GM04504 (cell line): ENCODE measurements at regions not wholly inside any gene's neighbourhood (a gene's known extent, or its start where the extent isn't known, plus 50 kb on each side); places are given as distances from the start of the nearest gene placed in this dataset.

Experiments
- DNase-seq: peaks from one replicate; pipeline ENCODE4 v3.0.0-alpha.2; 2012; ENCODE audit warnings: low read depth

GRCh38 chr7:21221130-21221529, 206.8 kb upstream of the SP4 start:
- DNase-seq, result no peak

- no peak for DNase-seq
Measured at GRCh38 chr7:21238400-21239116, 189.3 kb upstream of the SP4 start.

DNA sequence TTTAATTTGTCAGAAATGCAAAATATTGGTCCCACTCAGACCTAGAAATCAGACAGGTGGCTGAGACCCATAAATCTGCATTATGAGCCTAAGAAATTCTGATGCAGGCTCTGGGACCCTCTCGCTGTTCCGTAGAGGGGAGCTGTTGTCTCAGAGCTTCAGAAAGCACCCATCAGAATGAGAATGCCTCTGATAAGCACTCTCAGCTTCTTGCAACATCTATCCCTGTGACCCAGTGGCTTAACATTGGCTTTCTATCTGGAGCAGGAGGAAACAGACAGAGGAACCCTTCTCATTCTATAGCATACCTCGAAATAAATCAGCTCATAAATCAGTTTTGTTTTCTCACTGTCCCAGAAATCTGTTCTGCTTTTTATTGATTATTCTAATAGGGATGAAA, 184.6 kb upstream of the SP4 start:
- DNase-seq, result no peak

GRCh38 chr7:21251151-21251800, 176.6 kb upstream of the SP4 start:
- DNase-seq, result no peak

GRCh38 chr7:21253740-21254687, 173.9 kb upstream of the SP4 start:
- DNase-seq, result peak; percentile 6

GRCh38 chr7:21256310-21256877, 171.5 kb upstream of the SP4 start:
- DNase-seq, result peak; percentile 4

DNA sequence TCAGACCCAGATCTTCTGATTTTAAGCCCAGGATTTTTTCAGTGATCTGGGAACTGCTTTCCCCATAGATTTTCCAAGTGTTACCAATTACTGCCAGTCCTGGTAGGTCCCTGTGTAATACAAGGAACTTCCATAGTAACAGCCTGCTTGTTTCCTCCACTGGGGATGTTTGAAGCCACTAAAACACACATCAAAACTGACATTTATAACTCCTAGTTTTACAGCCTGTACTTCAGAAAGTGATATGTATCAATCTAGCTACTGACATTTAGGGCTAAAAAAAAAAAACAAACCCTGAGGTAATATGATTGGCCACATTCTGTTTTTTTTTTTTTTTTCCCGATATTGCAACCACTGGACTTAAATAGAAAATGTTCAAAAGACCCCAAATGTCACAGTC, 166.9 kb upstream of the SP4 start:
- no peak for DNase-seq

- peak; percentile 0 for DNase-seq
Measured at GRCh38 chr7:21261627-21262594, 166.0 kb upstream of the SP4 start.

- DNase-seq, result no peak
Measured at GRCh38 chr7:21269021-21269420, 158.9 kb upstream of the SP4 start.

DNA sequence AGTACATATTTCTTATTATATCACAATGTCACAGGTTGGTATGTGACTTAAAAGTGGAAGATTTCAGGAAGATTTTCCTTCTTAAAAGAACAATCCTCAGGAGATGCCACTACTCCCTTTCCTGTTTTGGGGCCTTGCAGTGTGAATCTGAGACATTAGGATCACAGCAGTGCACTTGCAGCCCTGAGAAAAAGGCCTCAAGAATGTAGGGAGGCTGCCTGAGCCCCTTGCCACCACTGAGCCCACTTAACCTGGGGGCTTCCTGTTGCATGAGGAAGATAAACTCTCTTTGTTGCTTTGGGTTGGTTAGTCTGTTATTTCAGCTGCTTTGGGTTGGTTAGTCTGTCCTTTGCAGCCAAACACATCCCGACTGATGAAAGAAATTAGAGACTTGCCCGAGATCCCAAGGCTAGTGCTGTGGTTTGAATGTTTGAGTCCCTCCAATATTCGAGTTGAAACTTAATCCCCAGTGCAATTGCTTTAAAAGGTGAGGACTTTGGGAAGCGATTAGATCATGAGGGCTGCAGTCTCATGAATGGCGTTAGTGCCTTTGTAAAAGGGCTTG, 151.3 kb upstream of the SP4 start:
- DNase-seq, result no peak

GRCh38 chr7:21278944-21279343, 148.9 kb upstream of the SP4 start:
- DNase-seq, result no peak

- no peak for DNase-seq
Measured at GRCh38 chr7:21281193-21281592, 146.7 kb upstream of the SP4 start.

DNA sequence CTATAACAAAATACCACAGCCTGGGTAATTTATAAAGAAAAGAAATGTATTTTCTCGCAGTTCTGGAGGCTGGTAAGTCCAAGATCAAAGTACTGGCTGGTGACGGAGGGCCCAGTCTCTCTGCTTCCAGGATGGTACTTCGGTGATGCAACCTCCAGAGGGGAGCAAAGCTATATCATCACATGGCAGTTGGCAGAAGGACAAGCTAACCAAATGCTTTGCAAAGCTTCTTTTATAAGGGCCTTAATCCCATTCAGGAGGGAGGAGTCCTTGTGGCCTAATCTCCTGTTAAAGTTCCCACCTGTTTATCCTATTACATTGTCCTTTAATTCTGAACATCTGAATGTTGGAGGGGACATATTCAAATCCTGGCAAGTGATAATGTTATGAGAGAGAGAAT, 134.1 kb upstream of the SP4 start:
- no peak for DNase-seq

DNA sequence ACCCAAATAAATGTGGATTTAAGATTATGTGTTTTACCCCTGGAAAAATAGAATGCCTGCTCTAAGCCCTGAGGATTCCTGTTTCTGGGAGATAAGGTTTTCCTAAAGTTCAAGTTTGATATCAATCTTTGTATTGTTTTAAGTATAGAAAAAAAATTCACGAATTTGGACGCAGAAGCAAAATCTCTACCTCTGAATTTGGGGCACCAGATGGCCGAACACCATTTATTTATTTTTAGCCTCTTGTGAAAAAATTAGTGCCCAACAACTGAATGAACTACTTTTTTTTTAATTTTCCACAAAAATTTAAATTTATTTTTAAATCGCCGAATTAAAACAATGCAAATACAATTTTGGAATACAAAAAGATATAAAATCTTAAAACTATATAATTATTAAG, 128.1 kb upstream of the SP4 start:
- DNase-seq, result no peak

GRCh38 chr7:21300692-21301091, 127.2 kb upstream of the SP4 start:
- no peak for DNase-seq

DNA sequence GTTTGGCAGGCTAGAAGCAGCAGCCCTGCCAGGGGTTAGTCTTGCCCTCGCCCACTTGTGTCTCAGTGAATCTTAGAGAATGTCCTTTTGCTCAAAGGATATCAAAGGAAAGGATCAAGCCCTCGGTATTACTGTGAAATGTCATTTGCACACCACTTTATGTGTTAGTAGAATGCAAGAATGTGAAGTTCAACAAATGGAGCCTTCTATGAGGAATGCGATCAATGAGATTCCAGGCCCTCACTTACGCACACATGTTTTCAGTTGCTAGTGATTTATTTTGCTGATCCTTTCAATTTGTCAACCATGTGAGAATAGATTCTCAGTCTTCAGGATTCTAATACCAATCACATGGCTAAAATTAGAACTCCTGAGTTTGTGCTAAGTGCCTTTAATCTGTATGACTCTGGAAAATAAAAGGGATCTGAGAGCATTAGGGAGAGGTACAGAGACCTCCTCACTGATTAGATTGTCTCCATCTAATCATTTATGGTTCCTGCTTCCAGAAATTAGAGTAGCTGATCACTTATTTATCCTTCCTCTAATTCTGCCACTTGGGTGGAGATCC, 123.0 kb upstream of the SP4 start:
- no peak for DNase-seq

DNA sequence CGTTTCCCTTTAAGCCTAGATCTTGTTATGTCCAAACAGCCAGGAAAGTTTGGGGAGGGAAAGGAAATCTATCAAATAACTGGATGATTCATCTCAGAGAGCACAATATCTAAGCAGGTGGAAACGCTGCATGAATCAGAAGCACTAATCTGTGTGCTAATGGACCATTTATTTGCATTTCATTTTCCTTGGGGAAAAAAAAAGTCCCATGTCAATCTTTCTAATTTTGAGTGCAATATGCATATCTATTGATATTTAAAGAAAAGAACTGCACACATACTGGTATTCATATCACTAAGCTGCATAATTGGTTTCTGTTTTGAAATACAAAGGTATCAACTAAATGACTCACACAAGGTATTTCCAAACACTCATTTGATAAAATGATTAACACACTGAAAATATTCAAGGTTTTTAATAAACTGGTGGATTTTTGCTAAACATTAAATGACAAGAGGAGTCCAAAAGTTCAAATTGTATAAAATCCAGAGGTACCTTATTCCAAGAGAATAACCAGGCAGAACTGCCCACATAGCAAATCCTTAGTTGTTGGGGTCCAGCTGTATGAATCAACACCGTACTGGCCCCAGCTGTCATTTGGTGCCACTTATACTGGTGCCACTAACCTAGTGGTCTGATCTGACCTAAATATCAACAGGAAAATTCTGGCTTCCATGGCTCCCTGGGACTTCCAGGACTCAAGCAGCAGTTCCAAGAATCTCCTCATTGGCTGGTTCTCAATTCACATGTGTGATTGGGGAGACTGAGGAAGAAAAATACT, 122.2 kb upstream of the SP4 start:
- no peak for DNase-seq

GRCh38 chr7:21314954-21315353, 112.9 kb upstream of the SP4 start:
- no peak for DNase-seq

GRCh38 chr7:21317966-21318915, 109.6 kb upstream of the SP4 start:
- no peak for DNase-seq
